HG03378 (cell line): ENCODE measurements at regions not wholly inside any gene's neighbourhood (a gene's known extent, or its start where the extent isn't known, plus 50 kb on each side); places are given as distances from the start of the nearest gene placed in this dataset.

Source experiments
- ATAC-seq: cut with Tn5 transposase; IDR thresholded peaks from one replicate; pipeline ENCODE4 v1.9.1; 2021; ENCODE audit warnings: mild to moderate bottlenecking, moderate library complexity; ENCODE audit not compliant: unreplicated experiment

- no peak for ATAC-seq
These were observed 66.0 kb upstream of the GALNT9 start for GRCh38 chr12:132395192-132395907.

- no peak for ATAC-seq
These were observed 64.9 kb upstream of the GALNT9 start for GRCh38 chr12:132393991-132394949.

GRCh38 chr12:132393245-132393795 is 63.9 kb upstream of the GALNT9 start:
- ATAC-seq: no peak

GRCh38 chr12:132392389-132393244 is 63.2 kb upstream of the GALNT9 start:
- ATAC-seq: no peak

- no peak for ATAC-seq
These were observed 62.1 kb upstream of the GALNT9 start for GRCh38 chr12:132391326-132392041.

- ATAC-seq: no peak
These were observed 61.1 kb upstream of the GALNT9 start for GRCh38 chr12:132390287-132391076.

GRCh38 chr12:132389526-132390286 is 60.3 kb upstream of the GALNT9 start:
- ATAC-seq: no peak

GRCh38 chr12:132389026-132389425 is 59.6 kb upstream of the GALNT9 start:
- ATAC-seq: no peak

GRCh38 chr12:132388379-132389015 is 59.1 kb upstream of the GALNT9 start:
- no peak for ATAC-seq

- no peak for ATAC-seq
These were observed 57.6 kb upstream of the GALNT9 start for GRCh38 chr12:132386926-132387497.

- ATAC-seq: no peak
These were observed 56.7 kb upstream of the GALNT9 start for GRCh38 chr12:132385923-132386751.

- no peak for ATAC-seq
These were observed 55.8 kb upstream of the GALNT9 start for GRCh38 chr12:132384916-132385774.

GRCh38 chr12:132380641-132381040 is 51.3 kb upstream of the GALNT9 start:
- ATAC-seq: no peak

GRCh38 chr12:132379996-132380395 is 50.6 kb upstream of the GALNT9 start:
- ATAC-seq: no peak

- no peak for ATAC-seq
These were observed 50.2 kb upstream of the GALNT9 start for GRCh38 chr12:132379576-132379975.
